ENCODE measurements at regions not wholly inside any gene's neighbourhood (a gene's known extent, or its start where the extent isn't known, plus 50 kb on each side); places are given as distances from the start of the nearest gene placed in this dataset.

DNA sequence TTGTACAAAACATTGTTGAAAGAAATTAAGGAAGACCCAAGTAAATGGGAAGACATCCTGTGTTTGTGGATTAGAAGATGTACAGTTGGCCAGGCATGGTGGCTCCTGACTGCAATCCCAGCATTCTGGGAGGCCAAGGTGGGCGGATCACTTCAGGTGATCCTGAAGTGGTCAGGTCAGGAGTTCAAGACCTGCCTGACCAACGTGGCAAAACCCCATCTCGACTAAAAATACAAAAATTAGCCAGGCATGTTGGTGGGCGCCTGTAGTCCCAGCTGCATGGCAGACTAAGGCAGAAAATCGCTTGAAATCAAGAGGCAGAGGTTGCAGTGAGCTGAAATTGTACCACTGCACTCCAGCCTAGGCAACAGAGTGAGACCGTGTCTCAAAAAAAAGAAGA lies 62.0 kb upstream of the SEPTIN5 start:
- DNase-seq (no peak), ATAC-seq (ENCODE audit: low FRiP score) (no peak)
- Histone ChIP-seq H3K27ac (ENCODE audit: low read depth in 1 of 2, low read length in 2 of 2) (no peak overlapping the region), H3K36me3 (ENCODE audit: control insufficient read depth in 1 of 2, insufficient read depth in 2 of 2, low read length in 1 of 2) (no peaks in the 10 kb centered on the region), H3K4me3 (ENCODE audit: low read length in 2 of 2) (no peak overlapping the region), H3K9me3 (ENCODE audit: control insufficient read depth, low read length) (no peaks in the 10 kb centered on the region), H3K4me1 (ENCODE audit: control insufficient read depth in 1 of 2, insufficient read depth in 2 of 2, low read length in 2 of 2) (no peaks in the 10 kb centered on the region), H3K27me3 (ENCODE audit: control insufficient read depth in 1 of 2, insufficient read depth in 2 of 2, low read length in 1 of 2) (no peaks in the 10 kb centered on the region)
- 60 to 75% methylated on average over 6 of the region's 6 CpGs for WGBS, 2 donors
- intact Hi-C loops (cut with DNase I), result no loop called here

DNA sequence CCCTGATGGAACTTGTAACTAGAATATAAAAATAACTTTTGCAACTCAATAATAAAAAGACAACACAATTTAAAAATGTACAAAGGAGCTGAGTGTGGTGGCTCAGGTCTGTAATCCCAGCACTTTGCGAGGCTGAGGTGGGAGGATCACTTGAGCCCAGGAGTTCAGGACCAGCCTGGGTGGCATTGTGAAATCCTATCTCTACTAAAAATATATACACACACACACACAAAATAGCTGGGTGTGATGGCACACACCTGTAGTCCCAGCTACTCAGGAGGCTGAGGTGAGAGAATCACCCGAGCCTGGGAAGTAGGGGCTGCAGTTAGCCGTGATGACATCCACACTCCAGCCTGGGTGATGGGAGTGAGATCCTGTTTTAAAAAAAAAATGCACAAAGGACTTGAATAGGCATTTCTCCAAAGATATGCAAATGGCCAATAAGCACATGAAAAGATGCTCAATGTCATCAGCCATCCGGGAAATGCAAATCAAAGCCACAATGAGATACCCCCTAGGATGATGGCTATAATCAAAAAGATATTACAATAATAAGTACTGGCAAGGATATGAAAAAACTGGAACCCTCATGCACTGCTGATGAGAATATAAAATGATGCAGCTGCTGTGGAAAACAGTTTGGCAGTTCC lies 59.8 kb upstream of the SEPTIN5 start:
- Histone ChIP-seq H3K36me3 (ENCODE audit: control insufficient read depth in 1 of 2, insufficient read depth in 2 of 2, low read length in 1 of 2) (no peaks in the 10 kb centered on the region), H3K27ac (ENCODE audit: low read depth in 1 of 2, low read length in 2 of 2) (no peak overlapping the region), H3K4me1 (ENCODE audit: control insufficient read depth in 1 of 2, insufficient read depth in 2 of 2, low read length in 2 of 2) (no peaks in the 10 kb centered on the region), H3K4me3 (ENCODE audit: low read length in 2 of 2) (no peak overlapping the region), H3K27me3 (ENCODE audit: control insufficient read depth in 1 of 2, insufficient read depth in 2 of 2, low read length in 1 of 2) (no peaks in the 10 kb centered on the region), H3K9me3 (ENCODE audit: control insufficient read depth, low read length) (no peaks in the 10 kb centered on the region)
- DNase-seq (no peak), ATAC-seq (ENCODE audit: low FRiP score) (no peak)
- intact Hi-C loops (cut with DNase I), result no loop called here
- WGBS, 2 donors, result 80 to 83% methylated on average over 4 of the region's 4 CpGs

DNA sequence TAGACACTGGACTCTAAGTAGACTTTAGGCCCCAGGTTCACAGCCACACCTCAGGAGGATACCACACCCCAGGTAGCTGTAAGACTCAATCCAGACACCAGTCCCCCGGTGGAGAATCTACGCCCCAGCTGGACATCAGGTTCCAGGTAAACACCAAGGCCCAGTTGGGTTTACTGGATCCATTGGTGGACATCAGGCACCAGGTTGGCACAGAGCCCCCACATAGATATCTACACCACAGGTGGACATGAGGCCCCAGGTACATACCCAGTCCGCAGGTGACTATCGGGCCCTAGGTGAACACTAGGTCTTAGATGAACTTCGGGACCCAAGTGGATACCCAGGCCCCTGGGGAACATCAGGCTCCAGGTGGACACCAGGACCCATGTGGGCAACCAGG lies 58.9 kb upstream of the SEPTIN5 start:
- H3K27me3 ChIP-seq (ENCODE audit: control insufficient read depth in 1 of 2, insufficient read depth in 2 of 2, low read length in 1 of 2), result no peaks in the 10 kb centered on the region
- ATAC-seq (ENCODE audit: low FRiP score) (no peak), DNase-seq (no peak)
- intact Hi-C loops (cut with DNase I), result no loop called here
- WGBS, 2 donors, result 79 to 87% methylated on average over 5 of the region's 5 CpGs
- no peak overlapping the region for H3K4me3 ChIP-seq (ENCODE audit: low read length in 2 of 2)
- H3K27ac ChIP-seq (ENCODE audit: low read depth in 1 of 2, low read length in 2 of 2), result no peak overlapping the region
- H3K4me1 ChIP-seq (ENCODE audit: control insufficient read depth in 1 of 2, insufficient read depth in 2 of 2, low read length in 2 of 2), result no peaks in the 10 kb centered on the region
- H3K36me3 ChIP-seq (ENCODE audit: control insufficient read depth in 1 of 2, insufficient read depth in 2 of 2, low read length in 1 of 2), result no peaks in the 10 kb centered on the region
- H3K9me3 ChIP-seq (ENCODE audit: control insufficient read depth, low read length), result no peaks in the 10 kb centered on the region

DNA sequence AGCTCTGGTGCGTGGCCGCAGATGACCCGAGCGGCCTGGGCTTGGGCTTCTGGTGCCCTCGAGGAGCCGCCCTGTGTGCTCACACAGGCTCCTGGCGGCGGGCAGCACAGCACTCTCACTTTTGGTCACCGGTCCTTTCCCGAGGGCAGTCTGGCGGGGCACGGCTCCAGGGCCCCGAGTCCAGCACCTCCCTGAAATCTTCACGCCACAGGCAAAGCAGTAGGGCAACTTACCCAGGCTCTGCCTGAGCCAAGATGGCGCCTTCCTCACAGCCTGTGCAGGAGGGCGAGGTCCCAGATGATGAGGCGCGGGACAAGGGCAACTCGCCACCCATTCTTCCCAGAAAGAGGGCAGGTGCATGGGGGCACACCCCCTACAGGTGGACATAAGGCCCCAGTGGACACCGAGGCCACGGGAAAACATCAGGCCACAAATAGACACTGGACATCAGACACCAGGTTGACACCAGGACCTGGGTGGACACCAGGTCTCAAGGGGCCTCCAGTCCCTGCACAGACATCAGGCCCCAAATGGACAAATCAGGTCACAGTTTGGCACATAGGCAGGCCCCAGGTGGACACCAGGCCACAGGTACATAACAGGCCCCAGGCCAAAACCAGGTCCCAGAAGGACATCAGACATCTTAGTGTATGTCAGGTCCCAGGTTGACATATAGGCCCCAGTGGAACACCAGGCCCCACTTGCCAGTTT lies 57.6 kb upstream of the SEPTIN5 start:
- Histone ChIP-seq H3K4me3 (ENCODE audit: low read length in 2 of 2) (no peak overlapping the region), H3K27ac (ENCODE audit: low read depth in 1 of 2, low read length in 2 of 2) (no peak overlapping the region), H3K4me1 (ENCODE audit: control insufficient read depth in 1 of 2, insufficient read depth in 2 of 2, low read length in 2 of 2) (no peaks in the 10 kb centered on the region), H3K27me3 (ENCODE audit: control insufficient read depth in 1 of 2, insufficient read depth in 2 of 2, low read length in 1 of 2) (no peaks in the 10 kb centered on the region), H3K9me3 (ENCODE audit: control insufficient read depth, low read length) (no peaks in the 10 kb centered on the region), H3K36me3 (ENCODE audit: control insufficient read depth in 1 of 2, insufficient read depth in 2 of 2, low read length in 1 of 2) (no peaks in the 10 kb centered on the region)
- ATAC-seq (ENCODE audit: low FRiP score) (no peak), DNase-seq (no peak)
- WGBS, 2 donors, result 96 to 98% methylated on average over 21 of the region's 21 CpGs
- intact Hi-C loops (cut with DNase I), result no loop called here

DNA sequence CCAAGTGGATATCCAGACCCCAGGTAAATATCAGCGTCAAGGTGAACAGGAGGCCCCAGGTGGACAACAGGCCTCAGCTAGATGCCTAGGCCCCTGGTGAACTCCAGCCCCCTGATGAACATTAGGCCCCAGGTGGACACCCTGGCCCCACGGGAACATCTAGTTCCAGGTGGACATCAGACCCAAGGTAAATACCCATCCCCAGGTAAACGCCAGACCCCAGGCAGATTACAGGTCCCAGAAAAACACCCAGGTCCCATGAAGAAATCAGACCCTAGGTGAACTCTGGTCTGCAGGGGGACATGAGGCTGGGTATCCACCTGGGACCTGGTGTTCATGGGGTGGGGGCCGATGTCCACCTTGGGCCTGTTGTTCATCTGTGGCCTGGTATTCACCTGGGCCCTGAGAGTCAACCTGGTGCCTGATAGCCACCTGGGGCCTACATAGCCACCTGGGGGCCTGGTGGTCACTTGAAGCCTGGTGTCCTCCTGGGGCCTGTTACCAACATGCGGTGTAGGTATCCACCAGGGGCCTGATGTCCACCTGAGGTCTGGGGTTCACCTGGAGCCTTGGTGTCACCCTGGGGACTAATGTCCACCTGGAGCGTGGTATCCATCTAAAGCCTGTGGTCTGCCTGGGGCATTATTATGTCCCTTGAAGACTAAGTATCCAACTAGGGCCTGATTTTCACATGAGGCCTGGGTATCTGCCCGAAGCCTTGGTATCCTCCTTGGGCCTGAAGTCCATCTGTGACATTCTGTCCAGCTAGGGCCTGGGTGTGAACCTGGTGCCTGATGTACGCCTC lies 56.8 kb upstream of the SEPTIN5 start:
- 95 to 97% methylated on average over 8 of the region's 8 CpGs for WGBS, 2 donors
- ATAC-seq (ENCODE audit: low FRiP score) (no peak), DNase-seq (no peak)
- Histone ChIP-seq H3K9me3 (ENCODE audit: control insufficient read depth, low read length) (no peaks in the 10 kb centered on the region), H3K27me3 (ENCODE audit: control insufficient read depth in 1 of 2, insufficient read depth in 2 of 2, low read length in 1 of 2) (no peaks in the 10 kb centered on the region), H3K4me3 (ENCODE audit: low read length in 2 of 2) (no peak overlapping the region), H3K27ac (ENCODE audit: low read depth in 1 of 2, low read length in 2 of 2) (no peak overlapping the region), H3K36me3 (ENCODE audit: control insufficient read depth in 1 of 2, insufficient read depth in 2 of 2, low read length in 1 of 2) (no peaks in the 10 kb centered on the region), H3K4me1 (ENCODE audit: control insufficient read depth in 1 of 2, insufficient read depth in 2 of 2, low read length in 2 of 2) (no peaks in the 10 kb centered on the region)
- intact Hi-C loops (cut with DNase I), result no loop called here

DNA sequence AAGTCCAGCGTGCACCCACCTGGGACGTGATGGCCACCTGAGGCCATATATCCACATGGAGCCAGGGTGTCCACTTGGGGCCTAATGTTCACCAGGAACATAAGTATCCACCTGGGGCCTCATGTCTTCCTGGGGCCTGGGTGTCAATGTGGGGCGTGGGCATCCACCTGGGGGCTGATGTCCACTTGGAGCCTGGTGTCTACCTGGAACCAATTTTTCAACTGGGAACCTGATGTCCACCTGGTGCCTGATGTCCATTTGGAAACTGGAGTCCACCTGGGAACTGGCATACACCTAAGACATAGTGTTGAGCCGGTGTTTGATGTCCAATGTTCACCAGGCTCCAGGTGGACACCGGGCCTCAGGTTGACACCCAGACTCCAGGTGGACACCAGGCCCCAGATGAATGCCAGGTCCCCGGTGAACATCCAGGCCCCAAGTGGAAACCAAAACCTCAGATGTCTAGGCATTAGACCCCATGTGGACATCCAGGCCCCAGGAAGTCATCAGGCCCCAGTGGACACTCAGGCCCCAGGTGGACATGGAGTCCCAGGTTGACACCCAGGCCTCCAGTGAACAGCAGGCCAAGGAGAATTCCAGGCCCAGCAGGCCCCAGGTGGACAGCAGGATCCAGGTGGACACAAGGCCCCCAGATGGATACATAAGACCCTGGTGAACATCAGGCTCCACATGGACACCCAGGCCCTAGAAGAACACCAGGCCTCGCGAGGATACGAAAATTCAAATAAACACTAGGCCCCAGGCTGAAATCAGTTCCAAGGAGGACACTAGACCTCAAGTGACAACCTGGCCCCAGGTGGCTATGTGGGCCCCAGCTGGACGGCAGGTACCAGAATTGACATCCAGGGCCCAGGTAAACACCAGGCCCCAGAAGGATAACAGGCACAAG lies 56.0 kb upstream of the SEPTIN5 start:
- no peak overlapping the region for H3K4me3 ChIP-seq (ENCODE audit: low read length in 2 of 2)
- WGBS, 2 donors, result 92 to 97% methylated on average over 10 of the region's 10 CpGs
- H3K9me3 ChIP-seq (ENCODE audit: control insufficient read depth, low read length), result no peaks in the 10 kb centered on the region
- no peaks in the 10 kb centered on the region for H3K4me1 ChIP-seq (ENCODE audit: control insufficient read depth in 1 of 2, insufficient read depth in 2 of 2, low read length in 2 of 2)
- intact Hi-C loops (cut with DNase I), result no loop called here
- no peaks in the 10 kb centered on the region for H3K36me3 ChIP-seq (ENCODE audit: control insufficient read depth in 1 of 2, insufficient read depth in 2 of 2, low read length in 1 of 2)
- H3K27ac ChIP-seq (ENCODE audit: low read depth in 1 of 2, low read length in 2 of 2), result no peak overlapping the region
- DNase-seq (no peak), ATAC-seq (ENCODE audit: low FRiP score) (no peak)
- H3K27me3 ChIP-seq (ENCODE audit: control insufficient read depth in 1 of 2, insufficient read depth in 2 of 2, low read length in 1 of 2), result no peaks in the 10 kb centered on the region

DNA sequence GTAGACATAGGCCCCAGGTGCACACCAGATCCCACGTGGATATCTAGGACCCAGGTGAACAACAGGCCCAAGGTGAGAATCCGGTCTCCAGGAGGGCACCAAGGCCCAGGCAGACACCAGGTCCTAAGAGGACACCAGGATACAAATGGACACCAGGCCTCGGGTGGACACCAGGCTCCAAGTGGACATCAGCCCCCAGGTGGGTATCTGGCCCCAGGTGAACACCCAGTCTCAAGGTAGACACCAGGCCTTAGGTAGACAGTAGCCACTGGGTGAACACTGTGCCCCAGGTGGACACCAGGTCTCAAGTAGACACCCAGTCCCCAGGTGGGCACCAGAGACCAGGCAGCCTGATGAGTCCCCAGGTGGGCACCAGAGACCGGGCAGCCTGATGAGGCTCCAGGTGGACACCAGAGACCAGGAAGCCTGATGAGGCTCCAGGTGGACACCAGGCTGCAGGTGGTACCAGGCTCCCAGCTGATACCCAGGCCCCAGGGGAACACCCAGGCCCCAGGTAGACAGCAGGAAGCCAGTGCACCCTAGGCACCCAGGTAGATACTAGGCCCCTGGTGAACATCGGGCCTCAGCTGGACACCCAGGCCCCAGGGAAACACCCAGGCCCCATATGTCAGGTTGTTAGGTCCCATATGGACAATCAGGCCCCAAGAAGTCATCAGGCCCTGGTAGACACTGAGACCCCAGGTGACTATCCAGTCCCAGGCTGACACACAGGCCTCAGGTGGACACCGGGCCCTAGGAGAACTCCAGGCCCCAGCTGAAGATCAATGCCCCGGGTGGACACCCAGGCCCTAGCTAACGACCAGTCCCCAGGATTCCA lies 55.1 kb upstream of the SEPTIN5 start:
- no peak for DNase-seq

More for the DNA sequence above, 55.1 kb upstream of the SEPTIN5 start:
- H3K4me3 ChIP-seq (ENCODE audit: low read length in 2 of 2), result no peak overlapping the region
- no peak overlapping the region for H3K27ac ChIP-seq (ENCODE audit: low read depth in 1 of 2, low read length in 2 of 2)
- 93 to 97% methylated on average over 8 of the region's 8 CpGs for WGBS, 2 donors
- H3K4me1 ChIP-seq (ENCODE audit: control insufficient read depth in 1 of 2, insufficient read depth in 2 of 2, low read length in 2 of 2), result no peaks in the 10 kb centered on the region
- no peaks in the 10 kb centered on the region for H3K36me3 ChIP-seq (ENCODE audit: control insufficient read depth in 1 of 2, insufficient read depth in 2 of 2, low read length in 1 of 2)
- ATAC-seq (ENCODE audit: low FRiP score), result no peak
- H3K27me3 ChIP-seq (ENCODE audit: control insufficient read depth in 1 of 2, insufficient read depth in 2 of 2, low read length in 1 of 2), result no peaks in the 10 kb centered on the region
- no peaks in the 10 kb centered on the region for H3K9me3 ChIP-seq (ENCODE audit: control insufficient read depth, low read length)
- intact Hi-C loops (cut with DNase I), result no loop called here
